GM19023 (cell line): ENCODE measurements at regions not wholly inside any gene's neighbourhood (a gene's known extent, or its start where the extent isn't known, plus 50 kb on each side); places are given as distances from the start of the nearest gene placed in this dataset.

Experiments
- ATAC-seq: cut with Tn5 transposase; IDR thresholded peaks from one replicate; pipeline ENCODE4 v1.9.1; 2021; ENCODE audit warnings: mild to moderate bottlenecking, moderate library complexity; ENCODE audit not compliant: unreplicated experiment

DNA sequence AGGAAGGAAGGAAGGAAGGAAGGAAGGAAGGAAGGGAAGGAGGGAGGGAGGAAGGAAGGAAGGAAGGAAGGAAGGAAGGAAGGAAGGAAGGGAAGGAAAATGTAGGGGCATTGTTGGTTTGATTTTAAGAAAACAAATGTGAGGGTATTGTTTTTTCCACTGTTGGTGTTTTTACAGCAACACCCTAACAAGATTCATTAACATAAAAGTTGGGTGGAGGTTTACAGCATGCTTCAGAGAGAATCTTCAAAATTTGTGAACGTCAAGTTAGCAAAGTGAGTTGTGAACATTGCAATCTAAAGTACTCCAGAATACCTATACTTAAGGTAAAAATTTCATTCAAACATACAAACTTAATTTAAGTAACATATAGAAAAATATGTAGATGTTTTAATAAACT is 200.2 kb upstream of the ID4 start:
- no peak for ATAC-seq

DNA sequence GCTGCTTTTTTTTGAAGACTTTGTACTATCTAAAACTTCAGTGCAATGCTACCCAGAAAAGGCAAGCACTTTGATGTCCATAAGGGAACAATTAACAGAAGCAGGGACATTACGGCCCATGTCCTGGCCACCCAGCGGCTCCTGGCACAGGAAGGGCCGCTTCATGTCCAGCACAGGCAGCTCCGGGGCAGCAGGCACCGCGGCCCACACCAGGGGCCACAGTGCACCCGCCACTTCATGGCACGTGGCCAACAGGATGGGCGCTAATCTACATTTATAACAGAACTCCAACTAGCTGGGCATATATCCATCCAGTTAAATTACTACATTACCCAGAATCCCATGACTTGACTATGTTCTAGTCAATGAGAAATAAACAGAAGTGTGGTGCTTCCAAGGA is 198.2 kb upstream of the ID4 start:
- ATAC-seq, result no peak

DNA sequence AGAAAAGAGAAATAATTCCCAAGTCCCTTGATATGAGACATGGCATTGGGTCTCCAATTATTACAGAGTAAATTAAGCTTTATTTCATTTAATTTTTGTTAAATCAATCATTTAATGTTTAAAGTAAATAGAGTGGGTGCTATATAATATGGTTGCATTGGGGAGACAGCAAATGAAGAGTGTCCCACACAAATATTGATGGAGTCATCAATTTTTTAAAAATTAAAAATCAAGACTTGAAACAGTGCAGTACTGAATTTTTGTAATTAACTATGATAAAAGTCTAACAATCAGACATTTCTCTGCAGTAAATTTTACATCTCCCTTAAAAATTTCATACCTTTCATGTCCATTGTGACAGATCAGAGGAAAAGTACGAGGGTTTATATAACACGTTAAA is 193.9 kb upstream of the ID4 start:
- no peak for ATAC-seq

DNA sequence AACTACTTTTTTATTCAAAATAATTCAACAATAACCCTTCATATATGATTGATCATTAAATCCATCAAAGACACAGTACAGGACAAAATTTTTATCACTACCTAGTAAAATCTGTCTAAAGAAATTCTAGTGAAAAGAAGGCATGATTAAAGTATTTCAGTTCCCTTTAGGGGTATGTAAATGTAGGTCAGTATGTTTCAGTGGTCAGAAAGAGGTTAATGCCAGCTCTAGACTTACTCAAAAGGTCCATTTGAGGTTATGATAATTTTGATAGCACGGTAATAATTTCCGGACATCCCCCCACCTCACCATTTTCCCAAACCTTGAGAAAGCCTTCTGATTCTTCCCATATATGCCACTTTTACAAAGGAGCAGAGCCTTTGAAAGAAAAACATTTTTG is 193.5 kb upstream of the ID4 start:
- no peak for ATAC-seq

DNA sequence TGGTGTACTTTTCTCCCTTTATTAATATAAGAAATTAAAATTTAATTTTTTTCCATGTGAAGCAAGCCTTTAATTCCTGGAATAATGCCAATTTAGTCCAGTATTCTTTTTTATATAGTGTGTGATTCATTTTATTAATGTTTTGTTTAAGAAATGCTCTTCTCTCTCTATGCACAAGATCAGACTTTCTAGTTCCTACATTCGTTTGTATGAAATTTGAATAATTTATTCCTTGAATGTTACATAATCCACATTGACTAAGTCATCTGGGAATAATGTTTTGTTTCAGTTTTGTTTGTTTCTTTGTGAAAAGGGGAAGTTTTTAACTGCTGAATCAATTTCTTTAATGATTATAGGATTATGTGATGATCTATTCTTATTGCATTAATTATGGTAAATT is 181.4 kb upstream of the ID4 start:
- ATAC-seq, result no peak

DNA sequence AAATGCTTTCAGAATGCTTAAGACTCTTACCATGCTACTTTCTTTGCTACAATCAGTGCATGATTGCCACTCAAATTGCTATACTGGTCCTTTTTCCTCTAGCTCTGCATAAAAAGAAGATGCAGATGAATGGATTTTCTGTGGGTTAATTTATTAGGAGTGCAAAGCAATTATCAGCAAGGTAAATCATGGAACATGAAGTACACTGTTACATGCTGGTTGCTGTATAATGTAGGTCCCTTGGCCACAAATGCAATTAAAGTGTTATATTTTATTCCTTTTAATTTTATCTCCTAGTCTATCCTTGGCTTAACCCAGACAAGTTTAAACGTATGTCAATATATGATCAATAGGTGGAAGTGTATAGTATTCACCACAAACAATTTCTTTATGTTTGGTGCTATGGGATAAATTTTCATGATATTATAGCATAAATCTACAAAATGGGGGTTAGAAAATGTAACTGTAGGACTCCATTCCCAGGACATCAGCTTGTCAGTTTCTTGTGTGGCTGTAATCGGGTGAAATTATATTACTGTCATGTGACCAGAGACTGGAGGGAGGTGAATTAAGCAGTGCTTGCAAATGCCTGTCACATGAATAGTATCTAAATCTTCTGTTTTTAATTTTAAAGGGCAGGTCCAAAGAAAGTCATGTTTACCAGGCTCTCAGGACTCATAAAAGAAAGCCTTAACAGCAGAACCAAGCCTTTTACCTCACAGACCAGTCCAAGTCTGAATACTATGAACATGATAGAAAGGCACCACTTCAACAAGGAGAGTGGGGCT is 176.9 kb upstream of the ID4 start:
- no peak for ATAC-seq

DNA sequence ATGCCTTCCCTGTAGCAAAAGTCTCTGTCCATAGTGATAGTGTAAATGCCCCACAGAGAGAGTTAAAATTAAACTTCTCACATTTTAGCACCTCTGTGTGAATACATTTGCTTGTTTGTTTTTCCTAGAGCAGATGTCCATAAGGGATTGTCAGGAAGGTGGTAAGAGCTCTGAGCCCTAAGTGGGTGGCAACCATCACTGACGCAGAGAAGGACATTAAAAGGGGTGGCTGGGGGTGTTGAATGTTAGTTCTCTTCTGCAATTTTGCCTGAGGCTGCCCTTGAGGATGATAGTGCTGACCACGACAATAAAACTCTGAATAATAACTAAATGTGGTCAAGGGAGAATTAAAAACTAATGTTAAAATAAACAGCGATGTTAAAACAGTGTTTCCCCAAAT is 174.3 kb upstream of the ID4 start:
- no peak for ATAC-seq

DNA sequence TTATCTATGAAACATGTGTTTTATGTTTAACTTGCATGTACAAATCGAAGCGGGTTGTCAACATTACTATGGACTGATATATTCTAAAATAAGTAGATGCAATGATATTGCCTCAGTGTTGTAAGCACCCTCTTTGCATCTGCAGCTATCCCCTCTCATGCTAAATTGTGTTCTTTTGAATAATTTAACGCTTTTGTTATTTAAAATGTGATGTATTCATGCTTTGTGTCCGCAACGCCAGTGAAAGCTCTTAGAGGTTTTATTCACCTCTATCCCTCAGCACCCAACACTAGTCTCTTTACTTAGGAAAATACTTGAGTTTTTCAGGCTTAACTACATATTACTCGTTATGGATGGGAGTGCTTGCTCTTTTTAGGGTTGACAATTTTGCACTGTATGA is 173.7 kb upstream of the ID4 start:
- no peak for ATAC-seq

DNA sequence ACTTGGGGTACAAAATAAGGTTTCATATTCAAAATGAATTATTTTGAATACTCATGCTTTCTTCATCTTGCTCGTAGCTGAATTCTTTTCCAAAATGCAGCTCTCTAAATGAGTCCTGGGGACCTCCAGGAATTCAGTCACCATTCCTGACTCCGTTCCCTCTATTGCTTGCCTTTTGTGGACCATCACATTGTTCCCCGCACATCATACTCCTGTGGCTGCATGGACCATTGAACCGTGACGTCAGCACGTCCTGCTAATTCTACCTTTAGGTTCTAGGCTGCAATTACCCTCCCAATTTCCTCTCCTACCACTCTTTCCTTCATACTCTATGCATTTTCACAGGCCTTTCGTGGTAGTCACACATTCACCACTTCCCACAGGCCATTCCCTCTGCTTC is 173.1 kb upstream of the ID4 start:
- ATAC-seq, result no peak

DNA sequence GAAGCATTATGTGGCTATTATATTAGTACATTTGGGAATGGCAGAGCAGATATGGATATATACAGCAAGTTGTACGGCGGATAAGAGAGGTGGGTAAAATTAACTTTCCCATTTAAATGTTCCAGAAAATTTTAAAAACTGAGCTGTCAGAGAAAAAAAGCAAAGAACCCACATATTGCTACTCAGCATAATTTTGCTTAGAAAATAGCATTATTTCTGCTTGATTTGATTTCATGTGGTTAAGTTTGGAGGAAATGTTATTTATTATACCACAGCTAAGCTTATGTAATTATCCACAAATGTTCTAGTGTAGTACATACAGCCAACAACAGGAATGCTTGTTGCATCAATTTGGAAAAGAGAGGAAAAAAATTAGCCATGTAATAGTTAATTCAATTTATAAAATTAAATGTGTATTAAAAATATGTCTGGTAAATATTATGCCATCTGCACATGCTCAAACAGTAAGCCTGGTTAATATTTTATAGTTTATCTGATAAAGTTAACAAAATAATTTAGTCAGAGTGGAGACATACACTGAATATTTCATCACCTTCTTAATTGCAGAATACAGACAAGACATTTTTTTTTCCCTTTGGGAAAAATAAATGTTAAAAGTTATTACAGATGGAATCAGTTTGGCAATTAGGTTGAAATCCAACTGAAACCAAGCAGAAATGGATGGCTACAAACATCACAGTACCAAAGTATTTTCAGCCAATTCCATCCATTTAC is 172.1 kb upstream of the ID4 start:
- no peak for ATAC-seq

DNA sequence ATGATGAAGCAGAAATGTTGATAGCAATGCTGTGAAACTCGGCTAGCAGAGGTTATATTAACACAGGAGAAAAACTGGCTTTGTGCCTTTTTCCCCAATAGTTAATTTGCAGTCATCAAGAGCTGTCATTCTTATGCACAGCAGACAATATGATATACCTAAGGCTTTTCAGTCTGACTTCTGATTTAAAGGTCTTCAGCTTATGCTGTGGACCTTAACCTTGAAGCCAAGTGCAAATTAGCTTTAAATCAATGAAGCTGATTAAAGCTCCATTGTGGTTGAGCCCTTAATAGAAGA is 171.6 kb upstream of the ID4 start:
- no peak for ATAC-seq

DNA sequence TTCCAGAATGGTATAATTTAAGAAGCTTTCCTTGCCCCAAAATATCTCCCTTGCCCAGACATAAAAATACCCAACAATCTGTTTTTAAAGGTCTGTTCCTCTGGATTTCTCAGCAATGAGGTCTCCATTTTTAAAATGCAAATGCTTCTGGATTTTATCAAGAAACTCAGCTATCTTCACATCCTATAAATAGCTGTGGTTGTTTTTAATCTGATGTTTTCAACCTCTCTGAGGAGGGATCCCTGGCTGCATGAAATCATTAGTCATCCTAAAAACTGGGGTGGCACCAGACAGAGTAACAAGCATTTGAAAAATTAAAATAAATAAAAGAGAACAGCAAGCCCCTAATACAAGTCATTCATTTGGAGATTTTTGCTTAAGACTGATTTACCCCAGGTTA is 168.5 kb upstream of the ID4 start:
- ATAC-seq, result no peak

DNA sequence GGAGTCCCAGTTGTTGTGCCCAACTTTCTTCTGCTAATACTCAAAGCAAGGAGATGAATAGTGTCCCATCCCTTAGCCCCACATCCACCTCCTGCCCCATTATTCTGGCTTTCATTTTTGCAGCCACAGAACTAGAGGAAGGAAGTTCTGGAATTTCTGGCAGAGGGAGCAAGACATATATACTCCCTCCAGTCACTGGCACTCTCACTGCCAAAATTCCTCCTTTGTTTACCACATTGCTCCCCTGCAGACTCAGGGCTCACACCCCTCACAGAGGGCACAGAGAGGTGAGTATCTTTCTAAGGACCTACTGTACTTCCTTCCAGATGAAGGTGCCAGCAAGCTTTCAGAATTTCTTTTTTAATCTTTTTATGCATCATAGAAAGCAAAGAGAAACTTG is 168.0 kb upstream of the ID4 start:
- no peak for ATAC-seq

DNA sequence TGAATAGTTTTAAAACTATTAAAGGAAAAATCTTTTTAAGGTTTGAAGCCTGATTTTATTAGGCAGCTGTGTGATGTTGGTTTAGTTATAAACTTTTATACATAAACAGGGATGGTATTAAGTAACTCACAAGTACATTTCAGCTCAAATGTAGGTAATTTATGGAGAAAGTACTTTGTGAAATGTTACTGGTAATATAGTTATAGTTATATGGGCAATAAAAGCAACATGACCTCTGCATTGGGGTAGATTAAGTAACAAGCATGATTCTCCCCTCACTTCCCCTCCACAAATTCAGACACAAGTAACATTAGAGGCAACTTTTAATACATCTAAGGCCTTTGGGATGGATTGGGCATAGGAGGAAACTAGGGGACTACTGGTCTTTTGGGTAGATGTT is 154.3 kb upstream of the ID4 start:
- ATAC-seq, result no peak

DNA sequence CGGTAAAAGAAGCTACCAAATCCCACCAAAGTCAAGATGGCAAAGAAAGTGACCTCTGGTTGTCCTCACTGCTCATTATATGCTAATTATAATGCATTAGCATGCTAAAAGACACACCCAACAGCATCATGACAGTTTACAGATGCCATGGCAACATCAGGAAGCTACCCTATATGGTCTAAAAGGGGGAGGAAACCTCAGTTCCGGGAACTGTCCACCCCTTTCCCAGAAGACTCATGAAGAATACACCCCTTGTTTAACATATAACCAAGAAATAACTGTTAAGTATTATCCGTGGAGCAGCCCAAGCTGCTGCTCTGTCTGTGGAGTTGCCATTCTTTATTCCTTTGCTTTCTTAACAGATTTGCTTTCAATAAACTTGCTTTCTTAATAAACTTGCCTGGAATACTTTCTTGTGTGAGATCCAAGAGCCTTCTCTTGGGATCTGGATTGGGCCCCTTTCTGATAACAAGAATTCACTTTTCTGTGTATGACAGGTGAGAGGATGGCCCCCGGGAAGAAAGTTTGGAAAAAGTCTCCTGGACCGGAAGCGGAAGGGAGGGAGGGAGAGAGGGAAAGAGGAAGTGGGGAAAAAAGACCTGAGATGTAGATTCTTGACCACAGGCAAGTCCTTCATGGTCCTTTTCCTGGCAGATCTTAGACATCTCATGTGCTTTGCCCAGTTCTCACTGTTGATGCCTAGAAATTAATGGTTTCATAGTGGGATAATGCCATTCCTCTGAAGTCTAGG is 146.7 kb upstream of the ID4 start:
- no peak for ATAC-seq

DNA sequence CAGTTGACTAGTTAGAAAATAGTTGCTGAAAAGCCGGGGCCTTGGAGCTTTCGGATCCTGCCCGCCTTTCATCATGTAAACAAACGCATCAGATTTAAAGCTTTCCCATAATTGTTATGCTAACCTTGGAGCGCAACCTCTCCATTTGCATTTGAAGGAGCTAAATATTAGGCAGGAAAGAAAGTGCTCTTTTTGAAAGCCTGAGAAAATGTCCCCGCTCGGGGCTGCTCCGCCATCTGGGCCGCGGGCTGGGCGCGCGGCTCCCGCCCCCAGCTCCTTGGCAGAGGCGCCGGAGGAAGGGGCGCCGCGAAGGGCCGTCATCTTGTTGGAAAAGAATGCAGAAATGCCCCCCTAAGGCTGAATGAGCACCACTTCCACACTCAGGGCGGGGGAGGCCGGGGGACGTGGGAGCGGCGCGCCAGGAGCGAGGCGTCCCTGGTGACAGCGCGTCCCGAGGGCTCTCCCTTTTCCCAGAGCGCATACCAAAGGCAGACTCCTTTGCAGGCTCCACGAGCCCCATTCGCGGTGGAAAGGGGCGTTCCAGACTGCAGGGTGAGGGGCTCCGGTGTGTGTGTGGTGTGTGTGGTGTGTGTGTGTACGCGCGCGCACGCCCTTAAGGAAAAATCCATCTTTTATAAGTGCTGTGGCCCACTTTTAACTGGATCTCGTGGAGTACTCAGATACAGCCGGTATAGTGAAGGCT is 145.6 kb upstream of the ID4 start:
- no peak for ATAC-seq

DNA sequence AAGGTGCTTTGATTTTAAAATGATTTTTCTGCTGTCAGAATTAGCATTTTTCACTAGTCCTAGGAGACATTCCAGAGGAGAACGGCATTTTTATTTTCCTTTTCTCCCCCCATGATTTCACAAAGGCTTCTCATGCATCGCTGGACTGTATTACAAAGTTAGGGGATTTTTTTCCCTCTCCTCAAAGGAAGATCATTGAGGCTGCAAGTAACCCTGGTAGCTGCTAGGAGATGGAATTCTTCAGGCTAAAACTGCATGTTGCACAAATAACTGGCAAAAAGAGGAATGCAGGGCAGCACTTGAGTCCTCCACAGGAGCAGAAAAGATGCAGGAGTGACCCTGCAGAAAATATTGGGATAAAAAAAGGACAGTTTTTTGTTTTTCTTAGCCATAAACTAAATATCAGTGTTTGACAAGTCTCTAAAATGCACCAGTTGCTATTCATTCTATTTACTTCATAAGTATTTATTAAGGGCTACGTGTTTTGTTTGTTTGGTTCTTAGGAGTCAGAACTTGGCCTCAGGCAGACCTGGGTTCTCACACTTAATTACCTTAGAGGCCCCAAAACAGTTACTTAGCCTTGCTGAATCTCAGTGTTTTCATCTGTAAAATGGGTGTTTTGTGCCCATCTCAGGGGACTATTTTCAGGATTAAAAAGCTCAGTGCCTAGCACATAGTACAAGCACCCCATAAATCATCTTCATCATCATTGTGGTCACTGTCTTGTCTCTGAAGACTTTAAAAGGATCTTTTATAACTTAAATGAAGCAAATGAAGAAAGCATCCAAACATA is 144.5 kb upstream of the ID4 start:
- ATAC-seq, result no peak

DNA sequence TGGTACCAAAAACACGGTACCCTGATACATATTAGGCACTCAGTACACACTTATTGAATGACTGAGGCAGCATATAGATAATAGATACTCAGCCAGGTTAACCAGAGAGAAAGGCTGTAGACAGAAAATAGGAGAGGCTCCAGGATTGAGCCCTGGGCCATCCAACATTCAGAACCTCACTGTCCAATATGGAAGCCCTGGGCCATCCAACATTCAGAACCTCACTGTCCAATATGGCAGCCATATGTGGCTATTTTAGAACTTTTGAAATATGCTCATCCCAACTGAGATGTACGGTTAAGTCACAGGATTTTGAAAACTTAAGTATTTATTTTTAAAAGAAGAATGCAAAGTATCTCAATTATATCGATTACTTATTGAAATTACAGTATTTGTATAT is 142.5 kb upstream of the ID4 start:
- ATAC-seq, result no peak

DNA sequence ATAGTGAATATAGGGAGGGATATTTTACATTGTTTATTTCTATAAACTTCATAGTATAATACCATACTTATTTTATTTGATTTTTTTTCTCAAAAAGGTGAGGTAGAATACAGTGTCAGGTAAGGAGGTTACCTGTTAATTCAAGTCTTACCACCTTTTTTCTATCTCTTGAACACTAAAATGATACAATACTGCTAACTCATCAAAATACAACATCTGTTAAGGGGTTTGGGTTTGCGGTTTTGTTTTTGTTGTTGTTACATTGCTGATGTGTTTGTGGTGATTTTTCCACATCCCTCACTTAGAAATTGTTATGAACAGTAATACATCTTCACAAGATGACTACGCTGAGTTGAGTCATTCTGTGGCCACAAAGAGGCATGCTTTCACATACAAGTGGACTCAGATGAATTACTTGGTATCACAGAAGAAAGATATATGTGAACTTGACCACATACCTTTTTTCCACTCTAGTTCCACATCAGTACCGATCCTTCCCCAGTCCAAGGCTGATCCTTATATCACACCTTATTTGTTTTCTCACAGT is 139.4 kb upstream of the ID4 start:
- ATAC-seq, result no peak

DNA sequence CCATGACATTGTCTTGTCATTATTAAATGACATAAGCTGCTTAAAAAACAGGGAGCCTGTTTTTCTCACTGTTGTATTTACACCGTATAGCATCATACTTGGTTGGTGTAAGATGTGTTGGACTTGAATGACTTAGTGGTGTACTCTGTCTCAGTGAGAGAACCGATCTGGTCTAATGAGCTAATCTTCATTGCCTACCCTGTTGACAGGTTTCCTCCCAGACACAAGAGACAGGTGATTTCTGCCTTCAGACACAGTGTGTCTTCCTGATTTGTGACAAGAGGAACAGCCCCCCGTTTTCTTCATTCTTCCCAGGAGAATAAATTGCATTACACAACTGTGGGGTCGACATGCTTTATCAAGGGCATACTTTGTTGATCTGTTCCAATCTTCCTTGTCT is 137.2 kb upstream of the ID4 start:
- ATAC-seq, result no peak

DNA sequence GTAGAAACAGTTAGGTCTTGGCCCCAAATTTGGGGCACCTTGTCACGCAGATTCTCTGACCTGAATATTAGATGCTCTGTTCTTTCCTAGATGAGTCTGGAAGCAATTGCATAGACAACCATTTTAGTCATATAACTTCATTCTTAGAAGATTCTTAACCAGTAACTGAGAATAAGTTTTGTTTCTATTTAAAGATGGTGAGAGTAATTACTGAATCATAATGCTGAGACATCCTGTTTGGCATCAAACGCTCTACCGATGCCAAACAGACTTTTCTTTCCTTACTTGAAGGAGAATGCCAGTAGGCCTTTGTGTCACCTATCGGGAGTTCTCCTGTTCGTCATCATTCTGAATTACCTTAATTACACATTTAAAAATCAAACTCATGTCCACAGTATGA is 131.6 kb upstream of the ID4 start:
- no peak for ATAC-seq
